Nephron progenitor cell (in vitro differentiated cells): ENCODE measurements at regions not wholly inside any gene's neighbourhood (a gene's known extent, or its start where the extent isn't known, plus 50 kb on each side); places are given as distances from the start of the nearest gene placed in this dataset.
A peak's percentile ranks its signal among the peaks of the same experiment; 100 is the strongest.

Experiments used
- DNase-seq: peaks from one replicate; pipeline ENCODE4 v3.0.0; 2021
- H3K27ac Mint-ChIP-seq: 2 replicates; pipeline ENCODE4 v1.8.0; 2021; ENCODE audit warnings: mild to moderate bottlenecking, moderate library complexity, mixed read lengths
- H3K27me3 Mint-ChIP-seq: 2 replicates; pipeline ENCODE4 v1.8.0; 2021; ENCODE audit warnings: mild to moderate bottlenecking, low read depth, mixed read lengths; ENCODE audit not compliant: poor library complexity
- H3K36me3 Mint-ChIP-seq: 2 replicates; pipeline ENCODE4 v1.8.0; 2021; ENCODE audit warnings: low read depth, mixed read lengths
- H3K4me1 Mint-ChIP-seq: 2 replicates; pipeline ENCODE4 v1.8.0; 2021; ENCODE audit warnings: mixed read lengths
- H3K4me3 Mint-ChIP-seq: 2 replicates; pipeline ENCODE4 v1.8.0; 2021; ENCODE audit warnings: mild to moderate bottlenecking, moderate library complexity, mixed read lengths
- H3K9me3 Mint-ChIP-seq: 2 replicates; pipeline ENCODE4 v1.8.0; 2021; ENCODE audit warnings: mild to moderate bottlenecking, moderate library complexity, mixed read lengths
- CTCF ChIP-seq: fragments of 200-600 bp; sonication (generic); IDR thresholded peaks from 2 replicates; pipeline ENCODE4 v1.5.0; 2021; ENCODE audit warnings: antibody characterized with exemption

- Mint-ChIP-seq H3K36me3 (no peaks in the 10 kb centered on the region), H3K9me3 (peaks cover 24% of the 10 kb centered on the region), H3K4me1 (no peaks in the 10 kb centered on the region), H3K27ac (no peak overlapping the region), H3K27me3 (peaks cover 4% of the 10 kb centered on the region), H3K4me3 (no peak overlapping the region)
- TF ChIP-seq CTCF = no peak
- DNase-seq = no peak
These were observed 998.8 kb downstream of the AACS start for GRCh38 chr12:126064028-126064427.

DNA sequence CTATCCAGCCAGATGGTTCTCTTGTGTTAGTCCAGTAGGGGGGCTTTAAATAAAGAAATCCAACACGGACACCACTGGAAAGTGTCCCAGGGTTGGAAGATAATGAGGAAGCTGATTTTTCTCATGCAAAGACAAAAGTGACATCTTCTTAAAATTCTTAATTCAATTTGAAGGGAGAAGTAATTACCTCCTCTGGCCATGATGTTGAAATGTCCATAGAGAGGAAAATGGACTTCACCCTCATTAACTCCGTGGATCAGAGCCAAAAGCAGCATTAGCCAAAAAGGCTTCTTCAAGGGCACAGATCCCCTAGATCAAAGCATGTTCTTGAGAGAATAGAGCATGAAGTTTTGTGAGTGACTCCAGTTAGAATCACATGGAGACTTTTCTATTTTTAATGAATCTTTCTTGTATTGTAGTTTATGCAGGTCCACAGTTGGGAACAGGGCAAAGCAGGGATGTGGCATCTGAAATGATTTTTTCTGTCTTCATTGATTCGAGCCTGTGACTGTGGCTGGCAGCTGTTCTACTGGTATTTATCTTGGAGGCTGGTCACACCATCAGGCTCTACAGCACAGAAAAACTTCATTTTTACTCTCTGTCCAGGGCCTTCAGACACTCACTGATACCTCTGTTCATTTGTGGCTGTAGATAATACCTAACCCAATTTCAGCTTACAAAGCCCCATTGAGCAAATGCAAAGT lies 1002.5 kb downstream of the AACS start:
- H3K27ac Mint-ChIP-seq = no peak overlapping the region
- H3K9me3 Mint-ChIP-seq = peaks cover 62% of the 10 kb centered on the region

GRCh38 chr12:126069549-126070165 lies 1004.4 kb downstream of the AACS start:
- no peaks in the 10 kb centered on the region for H3K4me1 Mint-ChIP-seq
- H3K27me3 Mint-ChIP-seq = peaks cover 5% of the 10 kb centered on the region
- DNase-seq = peak; percentile 66
- H3K4me3 Mint-ChIP-seq = no peak overlapping the region
- TF ChIP-seq CTCF = peak; percentile 55
- H3K36me3 Mint-ChIP-seq = peaks cover 14% of the 10 kb centered on the region
- H3K27ac Mint-ChIP-seq = no peak overlapping the region
- peaks cover 80% of the 10 kb centered on the region for H3K9me3 Mint-ChIP-seq

More for the DNA sequence above, 1002.5 kb downstream of the AACS start:
- Mint-ChIP-seq H3K4me3 (no peak overlapping the region), H3K4me1 (no peaks in the 10 kb centered on the region), H3K27me3 (peaks cover 10% of the 10 kb centered on the region), H3K36me3 (peaks cover 14% of the 10 kb centered on the region)
- DNase-seq = no peak
- no peak for TF ChIP-seq CTCF

DNA sequence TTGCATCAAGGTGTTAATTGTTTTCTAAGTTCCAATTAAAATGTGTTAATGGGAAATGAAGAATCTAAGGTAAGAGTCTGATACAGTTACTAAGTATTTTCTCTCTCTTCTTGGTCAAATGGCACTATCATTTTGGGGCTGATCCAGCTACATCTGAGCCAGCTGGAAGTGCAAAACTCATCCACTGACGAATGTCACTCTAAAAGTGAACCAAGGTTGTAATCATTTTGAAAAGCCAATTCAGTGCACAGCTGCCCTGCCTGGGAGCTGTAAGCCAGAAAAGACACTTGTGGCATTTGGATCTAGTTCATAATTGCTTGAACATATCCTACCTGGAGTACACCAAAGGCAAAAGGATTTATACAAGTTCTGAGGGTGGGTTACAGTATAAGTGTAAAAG lies 1011.3 kb downstream of the AACS start:
- Mint-ChIP-seq H3K4me3 (no peak overlapping the region), H3K27ac (no peak overlapping the region), H3K9me3 (peaks cover 41% of the 10 kb centered on the region), H3K27me3 (peaks cover 3% of the 10 kb centered on the region), H3K4me1 (no peaks in the 10 kb centered on the region), H3K36me3 (no peaks in the 10 kb centered on the region)
- no peak for TF ChIP-seq CTCF
- no peak for DNase-seq

- Mint-ChIP-seq H3K4me3 (no peak overlapping the region), H3K9me3 (peaks cover 28% of the 10 kb centered on the region), H3K27ac (no peak overlapping the region), H3K27me3 (peaks cover 20% of the 10 kb centered on the region), H3K4me1 (peaks cover 4% of the 10 kb centered on the region), H3K36me3 (no peaks in the 10 kb centered on the region)
- no peak for TF ChIP-seq CTCF
- no peak for DNase-seq
These were observed 1018.7 kb downstream of the AACS start for GRCh38 chr12:126083926-126084325.

DNA sequence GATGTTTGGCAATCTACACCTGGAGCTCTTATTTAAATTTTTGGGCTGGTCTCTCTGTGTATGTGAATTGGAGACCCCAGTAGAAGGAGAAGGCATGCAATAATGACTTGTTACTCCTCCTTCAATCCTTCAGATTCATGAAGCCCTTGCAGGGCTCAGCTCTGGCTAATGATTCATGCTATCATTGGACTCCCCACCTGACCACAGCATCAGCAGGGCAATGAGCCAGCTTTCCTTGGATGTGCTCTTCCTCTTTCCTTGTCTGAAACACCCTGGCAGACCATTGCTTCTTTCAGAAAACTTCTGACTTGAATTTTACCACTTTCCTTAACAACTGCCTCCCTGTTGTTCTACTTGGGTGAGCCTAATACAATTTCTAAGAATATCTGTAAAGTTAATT lies 1019.2 kb downstream of the AACS start:
- H3K27me3 Mint-ChIP-seq = peaks cover 20% of the 10 kb centered on the region
- no peak for DNase-seq
- no peak overlapping the region for H3K27ac Mint-ChIP-seq
- H3K4me1 Mint-ChIP-seq = peaks cover 4% of the 10 kb centered on the region
- peaks cover 28% of the 10 kb centered on the region for H3K9me3 Mint-ChIP-seq
- no peak overlapping the region for H3K4me3 Mint-ChIP-seq
- TF ChIP-seq CTCF = no peak
- H3K36me3 Mint-ChIP-seq = no peaks in the 10 kb centered on the region
